Neural progenitor cell (in vitro differentiated cells): ENCODE measurements at regions not wholly inside any gene's neighbourhood (a gene's known extent, or its start where the extent isn't known, plus 50 kb on each side); places are given as distances from the start of the nearest gene placed in this dataset.

Experiments
- DNase-seq: peaks from one replicate; pipeline ENCODE4 v3.0.0-alpha.2; 2016; ENCODE audit warnings: low spot score
- H2AFZ ChIP-seq: fragments of 200-600 bp; sonication (generic); replicated peaks from 2 replicates; pipeline ENCODE4 v1.6.1; 2016; ENCODE audit warnings: antibody characterized with exemption
- H3F3A ChIP-seq: fragments of 200-600 bp; sonication (generic); 2 replicates; pipeline ENCODE4 v1.6.1; 2016; ENCODE audit warnings: antibody characterized with exemption, low read depth
- H3K27ac ChIP-seq: fragments of 200-600 bp; sonication (generic); 2 replicates; pipeline ENCODE4 v1.5.1; 2016; ENCODE audit warnings: mild to moderate bottlenecking
- H3K27me3 ChIP-seq: fragments of 200-600 bp; sonication (generic); 2 replicates; pipeline ENCODE4 v1.6.1; 2016; ENCODE audit warnings: mild to moderate bottlenecking, moderate library complexity
- H3K36me3 ChIP-seq: fragments of 200-600 bp; sonication (generic); 2 replicates; pipeline ENCODE4 v1.5.1; 2016
- H3K4me1 ChIP-seq: fragments of 200-600 bp; sonication (generic); 2 replicates; pipeline ENCODE4 v1.6.1; 2016; ENCODE audit warnings: mixed run types
- H3K4me2 ChIP-seq: fragments of 200-600 bp; sonication (generic); 2 replicates; pipeline ENCODE4 v1.6.1; 2016
- H3K4me3 ChIP-seq: fragments of 200-600 bp; sonication (generic); 2 replicates; pipeline ENCODE4 v1.5.1; 2016
- H3K79me2 ChIP-seq: fragments of 200-600 bp; sonication (generic); 2 replicates; pipeline ENCODE4 v1.6.1; 2016; ENCODE audit warnings: low read depth
- H3K9ac ChIP-seq: fragments of 200-600 bp; sonication (generic); 2 replicates; pipeline ENCODE4 v1.6.1; 2016
- H3K9me3 ChIP-seq: fragments of 200-600 bp; sonication (generic); 2 replicates; pipeline ENCODE4 v1.5.1; 2016; ENCODE audit warnings: low read depth
- H4K20me1 ChIP-seq: fragments of 200-600 bp; sonication (generic); 2 replicates; pipeline ENCODE4 v1.6.1; 2016; ENCODE audit warnings: low read depth
- H3K27ac Mint-ChIP-seq: 3 replicates; pipeline ENCODE4 v1.8.0; 2021; ENCODE audit warnings: mixed read lengths
- H3K27me3 Mint-ChIP-seq: 2 replicates; pipeline ENCODE4 v1.8.0; 2022; ENCODE audit warnings: low read depth, mild to moderate bottlenecking, inconsistent platforms, moderate library complexity, mixed read lengths; ENCODE audit not compliant: insufficient read depth
- H3K36me3 Mint-ChIP-seq: 3 replicates; pipeline ENCODE4 v1.8.0; 2021; ENCODE audit warnings: mixed read lengths
- H3K4me1 Mint-ChIP-seq: 3 replicates; pipeline ENCODE4 v1.8.0; 2021; ENCODE audit warnings: mixed read lengths
- H3K4me3 Mint-ChIP-seq: 3 replicates; pipeline ENCODE4 v1.8.0; 2021; ENCODE audit warnings: mild to moderate bottlenecking, moderate library complexity, mixed read lengths
- H3K9me3 Mint-ChIP-seq: 3 replicates; pipeline ENCODE4 v1.8.0; 2020; ENCODE audit warnings: mixed read lengths
- EZH2 ChIP-seq: fragments of 200-600 bp; sonication (generic); IDR thresholded peaks from 2 replicates; pipeline ENCODE4 v1.6.1; 2017; ENCODE audit warnings: antibody characterized with exemption, mild to moderate bottlenecking, moderate library complexity
- EZH2phosphoT487 ChIP-seq: fragments of 200-600 bp; sonication (generic); IDR thresholded peaks from 2 replicates; pipeline ENCODE4 v1.6.1; 2017; ENCODE audit warnings: antibody characterized with exemption
- TF ChIP-seq, protein P1 (sequence below): fragments of 200-600 bp; sonication (generic); IDR thresholded peaks from 2 replicates; pipeline ENCODE4 v1.5.1; 2017; ENCODE audit warnings: antibody characterized with exemption, mild to moderate bottlenecking

DNA sequence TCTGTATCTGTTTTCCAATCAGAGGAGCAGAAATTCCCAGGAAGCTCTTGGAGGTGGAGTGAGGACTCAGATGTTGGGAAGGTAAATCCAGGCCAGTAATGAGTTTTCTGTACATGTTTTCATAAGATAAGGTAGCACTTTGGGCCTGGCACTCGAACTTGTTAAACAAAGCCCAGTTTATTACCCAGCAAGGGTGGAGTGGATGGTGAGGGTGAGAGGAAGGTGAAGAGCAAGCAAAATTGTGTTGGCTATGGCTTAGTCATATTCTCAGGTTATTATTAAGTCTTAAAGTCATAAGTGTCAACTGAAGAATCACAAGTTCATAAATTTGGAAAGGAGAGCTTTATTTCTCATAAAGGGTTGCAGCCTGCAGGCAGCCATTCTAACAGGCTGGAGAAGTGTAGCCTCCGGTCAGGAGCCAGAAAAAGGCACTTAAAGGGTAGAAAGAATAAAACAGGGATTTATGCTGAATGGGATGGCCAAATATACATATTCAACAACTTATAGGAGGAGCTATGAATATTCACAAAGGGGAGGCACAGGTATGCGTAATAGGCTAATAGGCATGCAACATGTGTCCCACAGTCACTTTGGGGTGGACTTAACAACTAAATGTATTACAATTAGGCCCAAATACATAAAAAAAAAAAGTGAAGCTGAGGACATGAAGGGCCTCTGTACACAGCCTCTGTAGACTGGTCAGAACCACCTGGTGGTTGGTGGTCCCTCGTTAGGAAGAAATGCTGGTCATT lies 523.9 kb downstream of the LMO4 start:
- no peak for TF ChIP-seq EZH2phosphoT487
- TF ChIP-seq, protein P1, sequence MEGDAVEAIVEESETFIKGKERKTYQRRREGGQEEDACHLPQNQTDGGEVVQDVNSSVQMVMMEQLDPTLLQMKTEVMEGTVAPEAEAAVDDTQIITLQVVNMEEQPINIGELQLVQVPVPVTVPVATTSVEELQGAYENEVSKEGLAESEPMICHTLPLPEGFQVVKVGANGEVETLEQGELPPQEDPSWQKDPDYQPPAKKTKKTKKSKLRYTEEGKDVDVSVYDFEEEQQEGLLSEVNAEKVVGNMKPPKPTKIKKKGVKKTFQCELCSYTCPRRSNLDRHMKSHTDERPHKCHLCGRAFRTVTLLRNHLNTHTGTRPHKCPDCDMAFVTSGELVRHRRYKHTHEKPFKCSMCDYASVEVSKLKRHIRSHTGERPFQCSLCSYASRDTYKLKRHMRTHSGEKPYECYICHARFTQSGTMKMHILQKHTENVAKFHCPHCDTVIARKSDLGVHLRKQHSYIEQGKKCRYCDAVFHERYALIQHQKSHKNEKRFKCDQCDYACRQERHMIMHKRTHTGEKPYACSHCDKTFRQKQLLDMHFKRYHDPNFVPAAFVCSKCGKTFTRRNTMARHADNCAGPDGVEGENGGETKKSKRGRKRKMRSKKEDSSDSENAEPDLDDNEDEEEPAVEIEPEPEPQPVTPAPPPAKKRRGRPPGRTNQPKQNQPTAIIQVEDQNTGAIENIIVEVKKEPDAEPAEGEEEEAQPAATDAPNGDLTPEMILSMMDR, result no peak
- no peak for TF ChIP-seq EZH2
- no peaks in the 10 kb centered on the region for H3F3A ChIP-seq
- H3K4me3 ChIP-seq, result no peak overlapping the region
- H3K9ac ChIP-seq, result no peak overlapping the region
- no peak overlapping the region for H2AFZ ChIP-seq
- H3K9me3 ChIP-seq, result no peaks in the 10 kb centered on the region
- Mint-ChIP-seq H3K4me3 (no peak overlapping the region), H3K4me1 (no peaks in the 10 kb centered on the region), H3K27ac (no peak overlapping the region), H3K27me3 (no peaks in the 10 kb centered on the region), H3K36me3 (no peaks in the 10 kb centered on the region), H3K9me3 (no peaks in the 10 kb centered on the region)
- no peaks in the 10 kb centered on the region for H3K27me3 ChIP-seq
- no peak for DNase-seq
- H4K20me1 ChIP-seq, result no peaks in the 10 kb centered on the region
- H3K36me3 ChIP-seq, result no peaks in the 10 kb centered on the region
- H3K4me2 ChIP-seq, result no peak overlapping the region
- no peak overlapping the region for H3K27ac ChIP-seq
- no peaks in the 10 kb centered on the region for H3K79me2 ChIP-seq
- H3K4me1 ChIP-seq, result no peaks in the 10 kb centered on the region

DNA sequence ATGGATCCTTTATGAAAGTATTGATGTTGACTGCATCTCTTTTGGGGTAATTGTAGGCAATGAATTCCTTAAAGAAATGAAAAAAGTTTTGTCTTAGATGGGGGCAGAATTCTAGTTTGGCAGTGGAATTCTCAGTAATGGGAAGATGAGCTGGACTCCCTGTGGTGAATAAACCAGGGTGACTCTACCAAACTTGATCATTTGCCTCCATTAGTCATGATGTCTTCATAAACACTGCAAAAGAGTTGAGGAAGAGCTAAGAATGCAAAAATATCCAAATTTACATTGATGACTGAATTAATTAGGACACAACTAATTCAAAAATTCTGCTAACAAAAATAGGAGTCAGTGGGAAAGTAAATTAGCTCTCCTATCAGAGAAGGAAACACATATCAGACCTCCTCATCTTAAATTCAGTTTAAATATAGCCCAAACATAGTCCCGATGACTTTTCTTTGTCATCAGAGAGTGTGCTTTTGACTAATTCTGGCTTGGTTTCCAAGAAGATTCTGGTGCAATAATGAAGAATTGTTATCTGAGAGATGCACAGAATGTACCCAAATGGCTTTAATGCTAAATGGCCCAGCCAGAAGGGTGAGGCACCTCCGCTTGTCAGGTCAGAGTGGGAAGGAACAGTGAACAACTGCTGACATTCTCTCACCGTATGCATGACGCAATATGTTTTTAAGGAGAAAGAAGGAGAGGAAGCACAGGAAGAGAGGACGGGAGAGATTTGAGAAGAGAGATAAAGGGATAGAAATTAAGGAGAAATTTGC lies 525.1 kb downstream of the LMO4 start:
- H3K9ac ChIP-seq, result no peak overlapping the region
- no peaks in the 10 kb centered on the region for H3K9me3 ChIP-seq
- H4K20me1 ChIP-seq, result no peaks in the 10 kb centered on the region
- no peaks in the 10 kb centered on the region for H3K79me2 ChIP-seq
- H3F3A ChIP-seq, result no peaks in the 10 kb centered on the region
- TF ChIP-seq EZH2, result no peak
- no peak for TF ChIP-seq EZH2phosphoT487
- TF ChIP-seq, protein P1, result no peak
- Mint-ChIP-seq H3K27me3 (no peaks in the 10 kb centered on the region), H3K9me3 (no peaks in the 10 kb centered on the region), H3K27ac (no peak overlapping the region), H3K36me3 (no peaks in the 10 kb centered on the region), H3K4me3 (no peak overlapping the region), H3K4me1 (no peaks in the 10 kb centered on the region)
- H3K4me2 ChIP-seq, result no peak overlapping the region
- no peaks in the 10 kb centered on the region for H3K4me1 ChIP-seq
- H3K36me3 ChIP-seq, result no peaks in the 10 kb centered on the region
- H3K27ac ChIP-seq, result no peak overlapping the region
- H2AFZ ChIP-seq, result no peak overlapping the region
- no peak overlapping the region for H3K4me3 ChIP-seq
- no peaks in the 10 kb centered on the region for H3K27me3 ChIP-seq
- no peak for DNase-seq

DNA sequence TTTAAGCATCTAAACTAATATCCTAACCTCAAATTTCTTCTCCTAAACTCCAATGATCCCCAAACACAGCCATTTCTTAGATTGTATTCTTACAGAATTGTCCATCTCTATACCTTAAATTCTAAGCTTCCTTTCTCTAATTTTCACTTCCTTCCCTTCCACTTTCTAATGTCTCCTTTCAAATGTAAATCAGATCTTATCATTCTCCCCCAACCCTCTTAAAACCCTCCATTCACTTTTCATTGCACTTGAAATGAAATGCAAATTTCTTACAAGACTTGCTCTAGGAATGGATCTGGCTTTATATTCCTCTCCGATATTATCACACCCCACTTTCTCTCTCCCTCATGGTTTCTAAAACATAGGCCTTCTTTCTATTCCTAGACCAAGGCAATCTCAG lies 534.6 kb downstream of the LMO4 start:
- no peak for TF ChIP-seq EZH2
- TF ChIP-seq EZH2phosphoT487, result no peak
- TF ChIP-seq, protein P1, result no peak
- Histone ChIP-seq H3K4me2 (no peak overlapping the region), H3F3A (no peaks in the 10 kb centered on the region), H3K9me3 (no peaks in the 10 kb centered on the region), H2AFZ (no peak overlapping the region), H3K4me1 (peaks cover 5% of the 10 kb centered on the region), H3K27me3 (no peaks in the 10 kb centered on the region), H3K27ac (no peak overlapping the region), H3K79me2 (no peaks in the 10 kb centered on the region), H3K9ac (no peak overlapping the region), H3K36me3 (no peaks in the 10 kb centered on the region), H3K4me3 (no peak overlapping the region), H4K20me1 (no peaks in the 10 kb centered on the region)
- no peak overlapping the region for H3K27ac Mint-ChIP-seq
- peaks cover 6% of the 10 kb centered on the region for H3K9me3 Mint-ChIP-seq
- no peaks in the 10 kb centered on the region for H3K27me3 Mint-ChIP-seq
- no peaks in the 10 kb centered on the region for H3K4me1 Mint-ChIP-seq
- no peak for DNase-seq
- no peak overlapping the region for H3K4me3 Mint-ChIP-seq
- H3K36me3 Mint-ChIP-seq, result no peaks in the 10 kb centered on the region
